GM12878 (cell line): ENCODE measurements at regions not wholly inside any gene's neighbourhood (a gene's known extent, or its start where the extent isn't known, plus 50 kb on each side); places are given as distances from the start of the nearest gene placed in this dataset.

Source experiments
- ATAC-seq: fragments of 200-7000 bp; cut with Tn5 transposase; 3 replicates; pipeline ENCODE4 v1.9.1; 2020; ENCODE audit warnings: mild to moderate bottlenecking, moderate library complexity
- BruUV-seq: library from RNA; stranded (reverse); fragments of 400-500 nt; replicated peaks from 2 replicates; lab custom pipeline; 2021; lab: Mats Ljungman, UMichigan
- CTCF ChIA-PET: fragments of 300-600 bp; sonication (Branson Sonifier 250); formaldehyde crosslinking; extraction: SDS; loops from one replicate; lab custom pipeline; 2021; ENCODE audit warnings: inconsistent platforms; lab: Yijun Ruan, JAX
- POLR2A ChIA-PET: fragments of 350-600 bp; formaldehyde crosslinking; extraction: SDS; loops from one replicate; lab custom pipeline; 2021; ENCODE audit warnings: inconsistent platforms; lab: Charles Lee
- RAD21 ChIA-PET: fragments of 300-600 bp; sonication (Branson Sonifier 250); formaldehyde crosslinking; loops from one replicate; lab custom pipeline; 2023; ENCODE audit warnings: antibody characterized with exemption; ENCODE audit not compliant: unreplicated experiment; lab: Charles Lee
- SMC1A ChIA-PET: fragments of 300-600 bp; sonication (Branson Sonifier 250); formaldehyde crosslinking; loops from one replicate; lab custom pipeline; 2023; ENCODE audit not compliant: unreplicated experiment, uncharacterized antibody; lab: Charles Lee
- DNase-seq: peaks from one replicate; pipeline ENCODE4 v3.0.0-alpha.2; 2011; ENCODE audit warnings: low read depth, low spot score
- FAIRE-seq: peaks from 3 replicates; lab custom pipeline; 2011; peaks lifted over from hg19 to GRCh38; lab: Jason Lieb, UNC
- H2AFZ ChIP-seq: 2 replicates; pipeline ENCODE4 v1.6.0; 2011; ENCODE audit warnings: low read depth, low read length, control low read depth; ENCODE audit not compliant: control insufficient read depth
- H3K27ac ChIP-seq: 2 replicates; pipeline ENCODE4 v1.5.1; 2011; ENCODE audit warnings: control low read depth; ENCODE audit not compliant: control insufficient read depth, insufficient read depth
- H3K27me3 ChIP-seq, 2 experiments: replicated peaks in 1 of 2; 2 replicates each; pipeline versions ENCODE4 v1.6.0 to v1.6.1; 2011; ENCODE audit warnings: low read length in 1 of 2; ENCODE audit not compliant: control insufficient read depth in 2 of 2, insufficient read depth in 2 of 2
- H3K36me3 ChIP-seq, 2 experiments: 2 replicates each; pipeline ENCODE4 v1.5.1; 2011; ENCODE audit warnings: low read length in 1 of 2; ENCODE audit not compliant: control insufficient read depth in 2 of 2, insufficient read depth in 2 of 2
- H3K4me1 ChIP-seq: 2 replicates; pipeline ENCODE4 v1.6.1; 2011; ENCODE audit warnings: mild to moderate bottlenecking, low read length, moderate library complexity, mixed read lengths; ENCODE audit not compliant: control insufficient read depth, insufficient read depth
- H3K4me2 ChIP-seq: 2 replicates; pipeline ENCODE4 v1.6.0; 2011; ENCODE audit warnings: control low read depth; ENCODE audit not compliant: control insufficient read depth, insufficient read depth
- H3K4me3 ChIP-seq: fragments of 200-600 bp; sonication (generic); 2 replicates; pipeline ENCODE4 v1.5.1; 2016
- H3K79me2 ChIP-seq: 2 replicates; pipeline ENCODE4 v1.6.0; 2011; ENCODE audit warnings: low read length; ENCODE audit not compliant: control insufficient read depth, insufficient read depth
- H3K9ac ChIP-seq: 2 replicates; pipeline ENCODE4 v1.8.0; 2011; ENCODE audit warnings: low read length, control low read depth, mixed read lengths; ENCODE audit not compliant: control insufficient read depth, insufficient read depth
- H3K9me3 ChIP-seq: replicated peaks from 3 replicates; pipeline ENCODE4 v1.5.1; 2011; ENCODE audit warnings: mild to moderate bottlenecking, low read length; ENCODE audit not compliant: control insufficient read depth, insufficient read depth
- H4K20me1 ChIP-seq: 2 replicates; pipeline ENCODE4 v1.6.0; 2011; ENCODE audit not compliant: control insufficient read depth, insufficient read depth
- ATF7 ChIP-seq: fragments of 450-650 bp; IDR thresholded peaks from 2 replicates; pipeline ENCODE4 v1.6.1; 2016; ENCODE audit warnings: low read depth, mild to moderate bottlenecking
- RUNX3 ChIP-seq: IDR thresholded peaks from 2 replicates; pipeline ENCODE4 v1.6.1; 2012; ENCODE audit warnings: low read length, inconsistent platforms
- WGBS: methylation state at CpG from one replicate; pipeline ENCODE4 v1.1.6; 2016; ENCODE audit warnings: low lambda C conversion rate; ENCODE audit not compliant: insufficient replicate concordance, insufficient coverage; ENCODE audit errors: missing lambda C conversion rate; 5-methylcytosine and 5-hydroxymethylcytosine counted together
- in situ Hi-C: fragments of 300-500 bp; cut with MboI; formaldehyde crosslinking; loops from 9 replicates; pipeline ENCODE4 v1.14.3; 2018; ENCODE audit warnings: mixed read lengths
- intact Hi-C: fragments of 100-400 bp; cut with micrococcal nuclease; formaldehyde crosslinking; loops from one replicate; pipeline ENCODE4 v1.14.2; 2022; ENCODE audit not compliant: unreplicated experiment
- TF ChIP-seq, protein P1 (sequence below): fragments of 450-650 bp; IDR thresholded peaks from 2 replicates; pipeline ENCODE4 v1.6.1; 2018; ENCODE audit warnings: borderline replicate concordance, mild to moderate bottlenecking; ENCODE audit not compliant: partially characterized antibody

- Histone ChIP-seq H3K4me1 (no peaks in the 10 kb centered on the region), H3K27me3 (no peaks in the 10 kb centered on the region), H3K36me3 (no peaks in the 10 kb centered on the region), H3K4me2 (no peak overlapping the region), H2AFZ (no peak overlapping the region), H3K79me2 (no peaks in the 10 kb centered on the region), H3K27ac (no peak overlapping the region), H3K9ac (no peak overlapping the region), H3K4me3 (no peak overlapping the region), H4K20me1 (no peaks in the 10 kb centered on the region), H3K9me3 (no peaks in the 10 kb centered on the region)
- FAIRE-seq = no peak
- no peak for DNase-seq
- ChIA-PET CTCF (no interaction called here), POLR2A (no interaction called here), SMC1A (no interaction called here), RAD21 (no interaction called here)
- no TSS peak for BruUV-seq
- peak; percentile 47; the same call in 2 of the 3 replicates for ATAC-seq
- TF ChIP-seq, protein P1, sequence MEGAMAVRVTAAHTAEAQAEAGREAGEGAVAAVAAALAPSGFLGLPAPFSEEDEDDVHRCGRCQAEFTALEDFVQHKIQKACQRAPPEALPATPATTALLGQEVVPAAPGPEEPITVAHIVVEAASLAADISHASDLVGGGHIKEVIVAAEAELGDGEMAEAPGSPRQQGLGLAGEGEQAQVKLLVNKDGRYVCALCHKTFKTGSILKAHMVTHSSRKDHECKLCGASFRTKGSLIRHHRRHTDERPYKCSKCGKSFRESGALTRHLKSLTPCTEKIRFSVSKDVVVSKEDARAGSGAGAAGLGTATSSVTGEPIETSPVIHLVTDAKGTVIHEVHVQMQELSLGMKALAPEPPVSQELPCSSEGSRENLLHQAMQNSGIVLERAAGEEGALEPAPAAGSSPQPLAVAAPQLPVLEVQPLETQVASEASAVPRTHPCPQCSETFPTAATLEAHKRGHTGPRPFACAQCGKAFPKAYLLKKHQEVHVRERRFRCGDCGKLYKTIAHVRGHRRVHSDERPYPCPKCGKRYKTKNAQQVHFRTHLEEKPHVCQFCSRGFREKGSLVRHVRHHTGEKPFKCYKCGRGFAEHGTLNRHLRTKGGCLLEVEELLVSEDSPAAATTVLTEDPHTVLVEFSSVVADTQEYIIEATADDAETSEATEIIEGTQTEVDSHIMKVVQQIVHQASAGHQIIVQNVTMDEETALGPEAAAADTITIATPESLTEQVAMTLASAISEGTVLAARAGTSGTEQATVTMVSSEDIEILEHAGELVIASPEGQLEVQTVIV = no peak
- TF ChIP-seq RUNX3 = 0 out of 2 replicates have a peak, but pooled peaks have one; percentile 13
- TF ChIP-seq, all 136 proteins: peak for 1
- intact Hi-C loops (no loop called here), in situ Hi-C loops (no loop called here)
Measured at GRCh38 chr4:116070283-116070682, 956.9 kb upstream of the NDST4 start.

DNA sequence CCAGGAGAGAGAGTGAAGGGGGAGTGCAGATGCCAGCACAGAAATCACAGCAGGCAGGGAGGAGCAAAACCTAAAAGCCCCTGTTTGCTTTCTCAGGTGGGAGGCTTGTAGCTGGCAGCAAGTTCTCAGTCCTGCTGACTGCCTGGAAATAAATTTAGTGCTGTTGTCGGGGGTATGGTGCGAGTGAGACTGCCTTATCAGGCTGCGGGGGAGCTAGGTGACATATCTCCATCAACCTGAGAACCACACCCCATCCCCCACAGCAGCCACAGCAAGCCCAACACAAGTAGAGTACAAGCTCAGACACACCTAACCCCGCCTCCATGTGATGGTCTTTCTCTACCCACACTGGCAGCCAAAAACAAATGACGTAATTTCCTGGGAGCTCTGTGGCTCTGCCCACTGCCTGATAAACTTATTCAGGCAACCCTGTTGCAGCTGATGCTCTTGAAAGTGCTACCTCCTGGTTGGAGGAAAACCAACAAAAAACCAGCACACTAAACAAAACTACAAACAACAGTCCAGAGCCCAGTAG is 953.4 kb upstream of the NDST4 start:
- TF ChIP-seq, protein P1 = no peak
- peak; percentile 46; the same call in 1 of the 2 replicates for TF ChIP-seq ATF7
- ChIA-PET SMC1A (interaction anchor here (1.0 to 1.6 kb wide), 3 partner anchors 11 to 21 kb away, joined by 3 to 5 read pairs (median 4); no protein-coding TSS in a partner anchor), CTCF (interaction anchor here (0.7 to 1.7 kb wide), 3 partner anchors 8 to 35 kb away, joined by 3 to 4 read pairs (median 3); no protein-coding TSS in a partner anchor), POLR2A (no interaction called here), RAD21 (interaction anchor here (1.2 kb wide), 1 partner anchor 10 kb away, joined by 3 read pairs; no protein-coding TSS in a partner anchor)
- ATAC-seq (peak; percentile 54), DNase-seq (no peak), FAIRE-seq (no peak)
- no peak overlapping the region for H3K27ac ChIP-seq
- intact Hi-C loops = no loop called here
- no peak overlapping the region for H3K9ac ChIP-seq
- no TSS peak for BruUV-seq
- in situ Hi-C loops = no loop called here
- WGBS = 44% methylated on average over 5 of the region's 5 CpGs
- H3K4me1 ChIP-seq = no peaks in the 10 kb centered on the region
- H3K36me3 ChIP-seq = no peaks in the 10 kb centered on the region
- H3K79me2 ChIP-seq = no peaks in the 10 kb centered on the region
- no peaks in the 10 kb centered on the region for H3K9me3 ChIP-seq
- no peaks in the 10 kb centered on the region for H4K20me1 ChIP-seq
- H3K4me3 ChIP-seq = no peak overlapping the region
- no peak overlapping the region for H2AFZ ChIP-seq
- no peak overlapping the region for H3K4me2 ChIP-seq
- no peaks in the 10 kb centered on the region for H3K27me3 ChIP-seq
